Mucosa of stomach (tissue), 1 donor: ENCODE measurements at regions not wholly inside any gene's neighbourhood (a gene's known extent, or its start where the extent isn't known, plus 50 kb on each side); places are given as distances from the start of the nearest gene placed in this dataset.
"Not testable (repeated sequence)": the region's sequence is repeated elsewhere in the genome, so short reads cannot be mapped to it uniquely, and the experiment has no call there.

Source experiments
- H3K27me3 ChIP-seq: one replicate; pipeline ENCODE4 v1.7.0; 2013; ENCODE audit warnings: mild to moderate bottlenecking, low read length; ENCODE audit not compliant: control insufficient read depth, insufficient read depth
- H3K36me3 ChIP-seq: one replicate; pipeline ENCODE4 v1.7.0; 2013; ENCODE audit warnings: low read length; ENCODE audit not compliant: control insufficient read depth, insufficient read depth
- H3K4me1 ChIP-seq: one replicate; pipeline ENCODE4 v1.7.0; 2013; ENCODE audit warnings: mild to moderate bottlenecking, low read length; ENCODE audit not compliant: control insufficient read depth, insufficient read depth
- H3K4me3 ChIP-seq: one replicate; pipeline ENCODE4 v1.7.0; 2013; ENCODE audit warnings: low read length
- H3K9ac ChIP-seq: one replicate; pipeline ENCODE4 v1.7.0; 2013; ENCODE audit warnings: mild to moderate bottlenecking, low read length, moderate library complexity
- H3K9me3 ChIP-seq: one replicate; pipeline ENCODE4 v1.7.0; 2013; ENCODE audit warnings: mild to moderate bottlenecking, low read length, moderate library complexity; ENCODE audit not compliant: control insufficient read depth
- donor health status: Pancreatic carcinoma.

DNA sequence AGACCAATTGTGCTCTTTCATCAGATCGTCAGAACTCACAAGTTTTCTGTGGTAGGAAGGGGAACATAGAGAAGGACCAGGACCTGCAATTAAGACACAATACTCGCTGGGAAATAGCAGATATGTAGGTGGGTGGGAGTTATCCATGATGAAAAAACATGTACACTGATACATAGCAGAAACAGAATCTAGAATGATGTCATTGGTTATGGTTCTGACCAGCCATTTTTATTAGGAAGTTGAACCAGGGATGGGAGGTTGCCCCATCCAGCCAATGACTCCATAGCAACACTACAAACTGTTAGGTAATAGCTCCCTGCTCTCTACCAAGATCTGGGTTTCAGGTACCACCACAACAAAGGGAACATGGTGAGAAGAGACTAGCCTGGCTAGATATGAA, 393.5 kb upstream of the PBX1 start:
- Histone ChIP-seq H3K27me3 (no peaks in the 10 kb centered on the region), H3K9ac (no peak overlapping the region), H3K4me1 (no peaks in the 10 kb centered on the region), H3K36me3 (no peaks in the 10 kb centered on the region), H3K4me3 (no peak overlapping the region), H3K9me3 (no peaks in the 10 kb centered on the region)

DNA sequence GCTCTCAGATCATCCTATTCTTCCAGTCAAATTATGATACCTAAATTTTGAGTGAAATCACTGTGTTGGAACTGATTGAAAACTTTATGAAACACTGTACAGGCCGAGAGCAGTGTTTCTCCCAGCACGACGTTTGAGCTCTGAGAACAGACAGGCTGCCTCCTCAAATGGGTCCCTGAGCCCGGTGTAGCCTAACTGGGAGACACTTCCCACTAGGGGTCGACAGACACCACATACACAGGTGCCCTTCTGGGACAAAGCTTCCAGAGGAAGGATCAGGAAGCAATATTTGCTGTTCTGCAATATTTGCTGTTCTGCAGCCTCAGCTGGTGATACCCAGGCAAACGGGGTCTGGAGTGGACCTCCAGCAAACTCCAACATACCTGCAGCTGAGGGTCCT, 392.5 kb upstream of the PBX1 start:
- not testable (repeated sequence) for H3K27me3 ChIP-seq, H3K36me3 ChIP-seq, H3K9me3 ChIP-seq, H3K4me3 ChIP-seq, H3K9ac ChIP-seq, H3K4me1 ChIP-seq

DNA sequence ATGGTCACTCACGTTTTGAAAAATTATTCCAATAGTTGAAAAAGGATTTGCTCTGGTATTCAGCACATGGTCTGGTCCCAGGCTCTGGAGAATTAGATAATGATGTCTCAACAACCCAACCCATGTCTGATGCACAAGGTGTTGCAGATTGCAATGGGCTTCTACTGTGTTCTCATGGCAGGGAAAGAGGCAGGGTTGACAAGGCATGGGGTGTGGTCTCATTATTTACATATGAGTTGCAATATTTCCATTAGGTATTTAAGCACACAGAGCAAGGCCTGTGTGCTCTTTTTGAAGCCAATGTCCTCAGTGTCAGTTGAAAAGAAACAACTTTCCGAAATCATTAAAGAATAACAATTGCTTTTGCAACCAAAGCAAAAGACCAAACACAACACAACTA, 381.9 kb upstream of the PBX1 start:
- H3K27me3 ChIP-seq: no peaks in the 10 kb centered on the region
- H3K4me1 ChIP-seq: no peaks in the 10 kb centered on the region
- H3K9ac ChIP-seq: no peak overlapping the region
- no peaks in the 10 kb centered on the region for H3K36me3 ChIP-seq
- no peaks in the 10 kb centered on the region for H3K9me3 ChIP-seq
- H3K4me3 ChIP-seq: no peak overlapping the region

DNA sequence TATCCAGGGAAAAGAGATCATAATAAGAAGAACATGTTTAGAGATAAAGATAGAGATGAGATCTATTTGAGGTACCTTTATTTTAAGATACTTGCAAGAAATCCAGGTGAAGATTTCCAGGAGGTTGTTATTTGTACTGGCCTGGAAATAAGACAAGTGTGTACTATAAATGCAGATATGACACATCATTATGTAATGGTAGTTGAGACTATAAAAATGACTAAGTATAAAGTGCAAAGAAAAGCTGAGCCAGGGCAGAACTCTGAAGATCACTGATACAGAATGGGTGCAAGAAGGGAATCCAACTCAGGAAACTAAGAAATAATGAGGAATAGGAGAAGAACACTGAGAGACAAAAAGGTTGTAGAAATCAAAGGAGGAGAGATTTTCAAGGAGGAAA, 378.2 kb upstream of the PBX1 start:
- Histone ChIP-seq H3K4me1 (no peaks in the 10 kb centered on the region), H3K9ac (no peak overlapping the region), H3K27me3 (no peaks in the 10 kb centered on the region), H3K4me3 (no peak overlapping the region), H3K9me3 (no peaks in the 10 kb centered on the region), H3K36me3 (no peaks in the 10 kb centered on the region)

DNA sequence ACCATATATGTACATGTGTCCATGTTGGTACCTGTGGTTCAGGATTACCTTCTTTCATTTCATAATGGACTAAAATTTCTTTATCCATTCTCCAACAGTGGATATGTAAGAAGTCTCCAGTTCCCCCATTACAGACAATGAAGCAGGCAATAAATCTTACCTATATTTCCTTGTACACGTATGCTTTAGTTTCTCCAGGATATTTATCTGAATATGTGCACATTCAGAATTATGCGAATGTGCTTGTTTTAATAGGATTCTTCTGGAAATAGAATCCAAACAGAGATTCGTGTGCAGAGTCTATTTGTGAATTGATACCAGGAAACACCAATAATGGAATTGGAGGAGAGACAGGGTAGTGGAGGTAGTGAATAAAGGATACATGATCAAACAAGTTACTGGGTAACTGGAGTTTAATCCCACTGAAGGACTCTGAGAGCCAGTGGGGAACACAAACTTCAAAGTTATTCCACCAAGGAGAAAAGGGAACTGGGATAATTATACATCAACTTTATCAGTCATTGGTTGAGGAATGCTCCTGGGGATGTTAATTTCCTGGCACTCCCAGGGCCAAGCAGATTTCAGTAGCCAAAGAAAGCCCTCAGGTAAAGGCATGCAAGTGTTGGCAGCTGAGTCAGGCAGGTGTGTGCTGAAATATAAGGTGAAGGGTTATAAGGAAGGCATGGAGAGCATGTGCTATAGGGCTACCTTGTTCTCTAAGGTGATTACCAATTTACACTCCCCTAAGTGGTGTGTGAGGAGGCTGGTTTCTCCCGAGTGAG, 374.9 kb upstream of the PBX1 start:
- Histone ChIP-seq H3K9ac (no peak overlapping the region), H3K36me3 (no peaks in the 10 kb centered on the region), H3K27me3 (no peaks in the 10 kb centered on the region)

DNA sequence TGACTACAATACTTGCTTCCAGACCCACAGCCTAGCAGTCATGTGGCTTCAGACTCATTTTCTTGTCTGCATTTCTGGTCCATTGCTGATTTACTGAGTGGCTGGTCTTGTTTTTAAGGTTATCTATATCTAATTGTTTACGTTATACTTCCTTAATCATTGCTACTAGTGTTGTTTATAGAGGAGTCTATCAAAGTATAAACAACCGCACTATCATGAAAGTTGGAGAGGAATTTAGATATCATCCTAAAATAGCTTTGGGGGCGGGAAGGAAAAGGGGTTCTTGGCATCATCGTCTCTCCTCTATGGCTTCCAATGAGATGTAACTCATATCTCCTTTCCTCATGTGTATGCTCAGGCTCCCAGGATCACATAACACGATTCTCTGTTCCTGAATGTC, 372.1 kb upstream of the PBX1 start:
- H3K4me1 ChIP-seq: no peaks in the 10 kb centered on the region
- no peaks in the 10 kb centered on the region for H3K9me3 ChIP-seq
- H3K27me3 ChIP-seq: no peaks in the 10 kb centered on the region
- no peak overlapping the region for H3K4me3 ChIP-seq
- no peak overlapping the region for H3K9ac ChIP-seq
- no peaks in the 10 kb centered on the region for H3K36me3 ChIP-seq

More for the DNA sequence above, 374.9 kb upstream of the PBX1 start:
- no peak overlapping the region for H3K4me3 ChIP-seq
- H3K9me3 ChIP-seq: no peaks in the 10 kb centered on the region
- H3K4me1 ChIP-seq: no peaks in the 10 kb centered on the region

DNA sequence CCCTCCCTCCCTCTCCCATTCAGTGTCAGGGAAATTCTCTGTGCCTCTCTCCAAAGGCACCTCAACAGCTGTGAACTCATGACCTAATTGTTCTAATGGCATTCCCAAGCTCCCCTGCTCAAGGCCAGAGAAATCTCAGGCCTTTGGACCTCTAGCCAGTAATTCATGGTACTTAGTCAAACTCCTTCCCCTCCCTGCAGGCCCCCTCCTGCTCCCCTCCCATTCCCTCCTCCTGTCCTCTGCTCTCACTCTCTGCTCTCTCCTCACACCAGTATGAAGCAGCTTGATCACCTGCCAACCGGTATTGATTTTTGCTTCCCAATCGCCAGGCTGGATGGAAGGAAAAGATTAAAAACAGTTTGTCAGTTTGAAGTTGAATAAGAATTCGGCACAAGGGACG, 370.5 kb upstream of the PBX1 start:
- H3K9ac ChIP-seq: no peak overlapping the region
- H3K36me3 ChIP-seq: no peaks in the 10 kb centered on the region
- H3K27me3 ChIP-seq: no peaks in the 10 kb centered on the region
- no peaks in the 10 kb centered on the region for H3K9me3 ChIP-seq
- H3K4me3 ChIP-seq: no peak overlapping the region
- H3K4me1 ChIP-seq: no peaks in the 10 kb centered on the region

DNA sequence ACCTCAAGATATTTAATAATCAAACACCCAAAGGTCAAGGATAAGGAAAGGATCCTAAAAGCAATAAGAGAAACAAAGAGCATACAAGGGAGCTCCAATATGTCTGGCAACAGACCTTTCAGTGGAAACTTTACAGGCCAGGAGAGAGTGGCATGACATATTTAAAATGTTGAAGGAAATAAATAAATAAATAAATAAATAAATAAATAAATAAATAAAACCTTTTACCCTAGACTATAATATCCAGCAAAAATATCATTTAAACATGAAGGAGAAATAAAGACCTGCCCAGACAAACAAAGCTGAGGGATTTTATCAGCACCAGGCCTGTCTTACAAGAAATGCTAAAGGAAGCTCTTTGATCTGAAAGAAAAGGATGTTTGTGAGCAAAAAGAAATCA, 367.8 kb upstream of the PBX1 start:
- no peaks in the 10 kb centered on the region for H3K9me3 ChIP-seq
- no peaks in the 10 kb centered on the region for H3K36me3 ChIP-seq
- H3K27me3 ChIP-seq: no peaks in the 10 kb centered on the region
- H3K9ac ChIP-seq: no peak overlapping the region
- no peaks in the 10 kb centered on the region for H3K4me1 ChIP-seq
- H3K4me3 ChIP-seq: no peak overlapping the region

DNA sequence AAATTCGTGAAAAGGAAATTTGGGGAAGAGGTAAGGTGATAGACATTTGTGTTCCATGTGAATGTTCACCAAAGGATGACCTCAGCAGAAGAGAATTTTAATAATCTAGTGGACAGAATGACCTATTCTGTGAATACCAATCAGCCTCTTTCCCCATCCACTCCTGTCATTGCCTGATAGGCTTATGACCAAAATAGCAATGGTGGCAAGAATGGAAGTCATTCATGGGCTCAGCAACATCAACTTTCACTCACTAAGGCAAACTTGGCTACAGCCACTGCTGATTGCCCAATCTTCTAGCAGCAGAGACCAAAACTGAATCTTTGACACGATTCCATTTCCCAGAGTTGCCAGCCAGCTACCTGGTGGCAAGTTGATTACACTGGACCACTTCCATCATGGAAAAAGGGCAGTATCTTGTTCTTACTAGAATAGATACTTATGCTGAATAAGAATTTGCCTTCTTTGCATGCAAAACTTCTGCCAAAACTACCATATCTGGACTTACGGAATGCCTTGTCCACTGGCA, 348.7 kb upstream of the PBX1 start:
- Histone ChIP-seq H3K4me1 (no peaks in the 10 kb centered on the region), H3K4me3 (no peak overlapping the region), H3K36me3 (no peaks in the 10 kb centered on the region), H3K27me3 (no peaks in the 10 kb centered on the region), H3K9ac (no peak overlapping the region), H3K9me3 (no peaks in the 10 kb centered on the region)

DNA sequence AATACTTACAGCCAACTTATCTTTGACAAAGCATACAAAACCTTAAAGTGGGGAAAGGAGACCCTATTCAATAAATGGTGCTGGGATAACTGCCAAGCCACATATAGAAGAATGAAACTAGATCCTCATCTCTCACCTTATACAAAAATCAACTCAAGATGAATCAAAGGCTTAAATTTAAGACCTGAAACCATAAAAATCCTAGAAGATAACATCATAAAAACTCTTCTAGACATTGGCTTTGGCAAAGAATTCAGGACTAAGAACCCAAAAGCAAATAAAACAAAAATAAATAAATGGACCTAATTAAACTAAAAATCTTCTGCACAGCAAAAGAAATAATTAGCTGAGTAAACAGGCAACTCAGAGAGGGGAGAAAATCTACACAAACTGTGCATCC, 335.6 kb upstream of the PBX1 start:
- Histone ChIP-seq H3K9ac (no peak overlapping the region), H3K36me3 (no peaks in the 10 kb centered on the region), H3K4me1 (no peaks in the 10 kb centered on the region), H3K4me3 (no peak overlapping the region), H3K9me3 (no peaks in the 10 kb centered on the region), H3K27me3 (no peaks in the 10 kb centered on the region)

DNA sequence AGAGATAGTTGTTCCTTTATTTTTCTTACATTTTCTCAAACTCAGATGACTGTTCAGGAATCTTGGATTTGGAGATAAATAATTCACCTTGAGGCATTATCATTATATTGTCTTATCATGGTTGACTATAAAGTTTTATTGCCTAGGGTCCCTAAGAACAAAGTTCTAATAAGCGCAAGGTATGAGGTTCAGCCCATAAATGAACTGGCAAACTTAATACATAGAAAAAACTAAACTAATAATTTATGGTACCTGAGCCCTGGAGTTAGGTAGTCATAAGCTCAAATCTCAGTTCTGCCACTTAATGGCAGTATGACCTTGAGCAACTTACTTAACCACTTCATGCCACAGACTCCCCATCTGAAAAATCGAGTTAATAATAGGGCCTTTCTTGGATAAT, 334.0 kb upstream of the PBX1 start:
- no peaks in the 10 kb centered on the region for H3K36me3 ChIP-seq
- no peak overlapping the region for H3K4me3 ChIP-seq

DNA sequence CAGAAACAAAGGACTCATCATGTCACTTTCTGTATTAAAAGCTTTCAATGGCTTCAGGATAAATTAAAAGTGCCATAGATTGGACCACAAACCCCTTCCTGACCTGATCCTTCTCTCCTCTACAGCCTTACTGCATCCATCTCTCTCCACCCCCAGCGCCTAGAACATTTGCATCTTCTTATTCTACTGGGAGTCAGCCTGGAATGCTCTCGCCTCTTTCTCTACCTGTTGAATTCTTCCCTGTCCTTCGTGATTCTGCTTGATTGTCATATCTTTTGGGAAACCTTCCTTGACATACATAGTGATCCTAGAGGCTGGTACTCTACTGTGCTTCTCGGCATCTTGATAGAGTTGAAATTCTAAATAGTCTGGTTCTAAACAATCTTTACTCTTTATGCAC, 332.0 kb upstream of the PBX1 start:
- Histone ChIP-seq H3K9ac (no peak overlapping the region), H3K27me3 (no peaks in the 10 kb centered on the region), H3K4me3 (no peak overlapping the region), H3K36me3 (no peaks in the 10 kb centered on the region), H3K9me3 (no peaks in the 10 kb centered on the region), H3K4me1 (no peaks in the 10 kb centered on the region)

More for the DNA sequence above, 334.0 kb upstream of the PBX1 start:
- no peaks in the 10 kb centered on the region for H3K4me1 ChIP-seq
- H3K27me3 ChIP-seq: no peaks in the 10 kb centered on the region
- no peaks in the 10 kb centered on the region for H3K9me3 ChIP-seq
- H3K9ac ChIP-seq: no peak overlapping the region

DNA sequence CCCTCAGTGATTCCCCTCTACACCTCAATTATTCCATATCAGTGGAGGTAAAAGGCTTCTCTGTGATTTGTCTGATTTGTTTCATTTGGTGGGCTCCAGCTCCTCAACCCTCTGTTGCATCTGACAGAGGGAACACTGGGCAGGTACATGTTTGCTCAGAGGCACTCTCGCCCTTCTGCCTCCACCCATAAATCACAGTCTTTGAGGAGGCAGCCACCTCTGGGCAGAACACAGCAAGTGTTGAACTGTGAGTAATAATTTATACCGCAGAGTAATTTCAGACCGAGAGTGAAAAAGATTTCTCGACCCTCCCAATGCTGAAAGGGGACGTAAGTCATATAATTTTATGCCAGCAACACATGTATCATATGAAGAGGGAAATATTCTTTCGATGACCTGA, 330.1 kb upstream of the PBX1 start:
- H3K9me3 ChIP-seq: no peaks in the 10 kb centered on the region
- no peak overlapping the region for H3K9ac ChIP-seq
- no peaks in the 10 kb centered on the region for H3K36me3 ChIP-seq
- H3K4me1 ChIP-seq: no peaks in the 10 kb centered on the region
- H3K27me3 ChIP-seq: no peaks in the 10 kb centered on the region
- H3K4me3 ChIP-seq: no peak overlapping the region
